HK-2 (cell line): ENCODE measurements at regions not wholly inside any gene's neighbourhood (a gene's known extent, or its start where the extent isn't known, plus 50 kb on each side); places are given as distances from the start of the nearest gene placed in this dataset.

Source experiments
- DNase-seq: peaks from one replicate; pipeline ENCODE4 v3.0.0-alpha.2; 2018; ENCODE audit not compliant: unreplicated experiment

DNA sequence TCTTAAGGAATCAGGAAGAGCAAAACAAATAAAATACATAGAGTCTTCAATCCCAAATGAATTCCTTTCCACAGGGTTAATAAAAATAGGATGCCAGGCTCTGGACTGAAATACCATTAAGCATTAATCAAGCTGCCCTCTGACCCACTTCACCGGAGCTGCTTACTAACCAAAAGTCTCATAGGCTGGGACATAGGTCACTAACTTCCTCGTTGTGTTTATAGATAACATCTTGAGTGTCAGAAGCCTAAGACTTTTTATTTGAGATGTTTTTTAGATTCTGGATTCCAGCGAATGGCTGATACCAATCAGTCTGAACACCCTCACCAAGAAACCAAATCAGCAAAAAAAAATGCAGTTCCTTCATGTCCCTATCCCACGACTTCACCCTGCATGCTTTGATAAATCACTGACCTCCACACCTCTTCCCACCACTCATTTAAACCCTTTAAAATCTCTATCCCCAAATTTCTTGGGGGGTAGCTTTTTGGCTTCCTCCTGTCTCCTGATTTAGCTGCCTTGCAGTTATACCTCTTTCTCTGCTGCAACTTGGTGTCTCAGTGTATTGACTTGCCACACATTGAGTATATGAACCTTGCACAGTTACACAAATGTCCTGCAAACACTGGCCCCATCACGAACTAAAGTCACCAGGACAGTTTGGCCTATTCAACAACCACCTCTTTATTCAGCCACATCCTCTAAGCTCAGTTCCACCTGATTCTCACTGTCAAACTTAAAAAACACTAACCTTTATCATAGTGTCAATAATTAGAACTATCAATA, 399.3 kb downstream of the METTL4 start:
- DNase-seq = no peak

- no peak for DNase-seq
Observed at GRCh38 chr18:2172881-2173280, 398.4 kb downstream of the METTL4 start.

DNA sequence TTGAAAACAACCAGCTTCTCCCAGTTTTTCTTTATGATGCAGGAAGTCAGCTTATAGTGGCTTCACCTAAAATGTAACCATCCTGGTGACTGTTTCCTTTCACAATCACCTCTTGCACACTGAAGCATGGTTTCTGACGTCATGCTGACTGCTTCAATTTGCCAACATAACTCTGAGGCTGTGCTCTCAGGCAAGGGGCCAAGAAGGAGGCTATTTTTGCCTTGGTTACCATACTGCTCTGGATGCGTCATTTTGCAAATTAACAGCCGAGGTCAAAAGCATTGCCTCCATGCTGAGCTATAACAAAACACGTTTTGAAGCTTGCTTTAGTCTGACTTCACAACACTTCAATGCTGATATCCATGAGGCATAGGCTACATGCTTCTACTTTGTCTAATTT, 397.8 kb downstream of the METTL4 start:
- no peak for DNase-seq

- DNase-seq = no peak
Observed at GRCh38 chr18:2178036-2178435, 393.3 kb downstream of the METTL4 start.

- no peak for DNase-seq
Observed at GRCh38 chr18:2179498-2180183, 391.7 kb downstream of the METTL4 start.

GRCh38 chr18:2180586-2180985, 390.7 kb downstream of the METTL4 start:
- no peak for DNase-seq

GRCh38 chr18:2183432-2183831, 387.9 kb downstream of the METTL4 start:
- DNase-seq = no peak

- no peak for DNase-seq
Observed at GRCh38 chr18:2186967-2187366, 384.3 kb downstream of the METTL4 start.

GRCh38 chr18:2188258-2188657, 383.0 kb downstream of the METTL4 start:
- no peak for DNase-seq

DNA sequence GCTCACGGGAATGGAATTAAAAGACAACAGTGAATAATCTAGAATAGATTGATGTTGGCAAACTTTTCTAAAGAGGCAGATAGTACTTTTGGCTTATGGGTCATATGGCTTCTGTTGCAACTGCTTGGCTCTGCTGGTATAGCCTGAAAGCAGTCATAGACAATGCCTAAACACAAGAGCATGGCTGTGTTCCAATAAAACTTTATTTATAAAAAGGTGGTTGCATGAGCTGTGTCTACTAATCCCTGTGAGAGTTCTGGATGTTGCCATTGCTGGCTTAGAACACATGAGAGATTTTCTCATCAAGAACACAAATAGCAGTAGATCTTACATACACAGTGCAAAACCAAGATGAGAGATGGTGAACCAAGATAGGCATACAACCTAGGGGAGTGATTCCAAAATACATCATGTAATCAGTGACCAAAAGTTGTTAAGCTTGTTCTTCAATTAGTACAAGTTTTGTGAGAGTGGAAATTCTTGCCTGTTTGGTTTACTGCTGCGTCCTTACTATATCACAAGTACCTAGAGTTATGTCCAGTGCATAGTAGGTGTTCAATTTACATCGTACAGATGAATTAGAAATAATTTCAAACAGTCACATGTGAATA, 380.0 kb downstream of the METTL4 start:
- no peak for DNase-seq

DNA sequence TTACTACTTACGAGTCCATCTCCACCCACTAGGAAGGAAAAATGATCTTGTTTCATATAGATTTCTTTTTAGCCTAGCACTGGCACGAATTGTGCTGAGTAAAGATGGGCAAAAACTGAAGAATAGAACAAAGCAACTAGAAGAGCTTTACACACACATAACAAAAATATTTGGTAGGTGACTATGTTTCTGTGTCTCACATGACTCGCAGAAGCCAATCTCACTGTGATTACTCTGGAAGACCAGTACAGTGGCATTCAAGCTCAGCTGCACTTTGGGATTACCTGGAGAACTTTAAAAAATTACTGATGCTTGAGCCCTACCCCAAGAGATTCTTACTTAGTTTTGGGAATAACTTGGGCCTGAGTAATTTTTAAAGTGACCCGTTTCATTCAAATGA, 378.7 kb downstream of the METTL4 start:
- DNase-seq = no peak

- DNase-seq = no peak
Observed at GRCh38 chr18:2197946-2198345, 373.4 kb downstream of the METTL4 start.

GRCh38 chr18:2199060-2199459, 372.2 kb downstream of the METTL4 start:
- no peak for DNase-seq

- no peak for DNase-seq
Observed at GRCh38 chr18:2201036-2201600, 370.2 kb downstream of the METTL4 start.

GRCh38 chr18:2204736-2205135, 366.6 kb downstream of the METTL4 start:
- DNase-seq = no peak

DNA sequence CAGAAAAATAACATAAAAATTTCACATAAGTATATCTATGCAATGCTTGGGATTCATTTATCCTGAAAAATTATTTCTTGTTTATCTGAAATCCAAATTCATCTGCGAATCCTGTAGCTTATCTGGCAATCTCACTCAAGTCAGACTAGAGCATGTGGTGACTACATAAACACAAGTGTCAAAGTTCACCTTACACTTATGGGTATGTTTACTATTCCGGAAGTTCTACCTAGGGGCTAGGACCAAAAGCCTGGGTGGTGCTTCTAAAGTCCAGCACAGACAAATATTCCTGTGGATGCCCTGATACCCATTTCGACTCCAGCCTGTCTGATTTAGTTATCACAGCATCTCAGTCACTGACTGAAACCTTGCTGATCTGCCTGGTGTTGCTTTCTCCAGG, 364.0 kb downstream of the METTL4 start:
- DNase-seq = no peak

DNA sequence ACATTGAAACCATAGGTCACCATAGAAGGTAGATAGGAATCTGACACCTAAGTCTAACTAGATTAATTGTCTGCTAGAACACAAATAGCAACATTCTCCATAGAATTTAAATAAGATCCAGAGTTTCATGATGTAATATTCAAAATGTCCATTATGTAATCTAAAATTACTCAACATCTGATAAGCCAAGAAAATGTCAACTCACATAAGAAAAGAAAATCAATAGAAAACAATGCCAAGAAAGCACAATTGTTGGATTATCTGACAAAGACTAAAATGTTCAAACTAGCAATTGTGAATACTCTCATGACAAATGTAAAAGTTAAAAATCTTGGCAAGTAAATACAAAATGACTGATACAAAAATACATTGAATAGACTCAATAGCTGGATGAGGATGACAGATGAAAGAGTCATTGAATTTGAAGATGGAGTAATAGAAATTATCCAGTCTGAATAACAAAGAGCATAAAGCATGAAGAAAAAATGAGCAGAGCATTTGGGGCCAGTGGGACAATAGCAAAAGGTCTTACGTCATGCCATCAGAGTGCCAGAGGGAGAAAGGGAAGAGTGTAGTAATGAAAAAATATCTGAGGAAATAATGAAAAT, 358.6 kb downstream of the METTL4 start:
- no peak for DNase-seq

- no peak for DNase-seq
Observed at GRCh38 chr18:2213905-2214304, 357.4 kb downstream of the METTL4 start.

- no peak for DNase-seq
Observed at GRCh38 chr18:2217356-2217755, 353.9 kb downstream of the METTL4 start.

DNA sequence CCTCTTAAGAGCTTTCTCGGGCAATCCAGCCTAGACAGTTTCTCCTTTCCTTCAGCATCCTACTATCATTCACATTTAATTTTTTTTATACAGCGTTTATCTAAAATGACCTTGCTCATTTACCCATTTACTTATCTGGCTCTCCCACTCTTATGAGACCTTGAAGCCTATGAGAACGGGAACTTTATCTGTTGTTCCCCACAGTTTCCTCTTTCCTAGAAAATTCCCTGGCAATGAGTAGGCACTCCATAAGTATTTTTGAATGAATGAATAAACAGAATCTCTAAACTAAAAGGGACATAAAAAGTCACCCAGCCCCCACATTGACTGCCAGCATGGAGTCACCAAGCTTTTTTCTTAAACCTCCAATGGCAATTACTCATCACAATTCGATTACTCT, 353.2 kb downstream of the METTL4 start:
- DNase-seq = no peak

GRCh38 chr18:2219706-2220105, 351.6 kb downstream of the METTL4 start:
- DNase-seq = no peak
